ENCODE measurements at regions not wholly inside any gene's neighbourhood (a gene's known extent, or its start where the extent isn't known, plus 50 kb on each side); places are given as distances from the start of the nearest gene placed in this dataset.
"Not testable (repeated sequence)": the region's sequence is repeated elsewhere in the genome, so short reads cannot be mapped to it uniquely, and the experiment has no call there.

DNA sequence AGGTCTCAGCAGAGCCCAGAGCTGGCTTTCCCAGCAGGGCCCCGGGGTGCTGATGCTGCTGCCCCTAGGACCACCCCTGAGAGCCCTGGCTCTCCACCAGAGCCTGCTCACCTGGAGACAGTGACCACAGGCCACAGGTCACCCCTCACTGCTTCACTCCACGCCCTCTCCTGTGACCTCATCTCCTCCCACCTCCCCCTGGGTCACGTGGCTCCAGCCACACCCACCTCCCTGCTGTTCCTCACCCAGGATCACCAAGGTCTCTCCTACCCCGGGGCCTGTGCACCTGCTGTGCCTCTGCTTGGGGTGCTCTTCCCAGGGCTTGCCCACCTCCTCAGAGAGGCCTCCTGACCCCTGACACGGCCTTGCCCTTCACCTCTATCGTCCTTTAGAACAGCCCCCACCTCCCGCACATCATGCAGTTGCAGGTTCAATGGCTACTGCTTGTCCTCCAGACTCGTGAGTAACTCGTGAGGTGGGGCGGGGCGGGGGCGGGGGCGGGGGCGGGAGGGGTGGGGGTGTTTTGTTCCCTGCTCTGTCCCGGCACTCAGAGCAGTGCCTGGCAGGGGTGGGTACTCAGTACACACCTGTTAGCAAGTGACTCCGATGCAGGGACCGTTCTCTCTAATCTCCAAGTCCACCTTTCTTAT lies 468.0 kb downstream of the PREX1 start:
- peaks cover 12% of the 10 kb centered on the region for H3K4me1 Mint-ChIP-seq (ENCODE audit: low read depth, unreplicated experiment)
- peak overlapping the region; percentile 42 for H3K27ac Mint-ChIP-seq (ENCODE audit: unreplicated experiment)
- H3K36me3 Mint-ChIP-seq (ENCODE audit: insufficient read depth, unreplicated experiment) = no peaks in the 10 kb centered on the region
- H3K4me3 Mint-ChIP-seq (ENCODE audit: unreplicated experiment) = peak overlapping the region; percentile 37
- Histone ChIP-seq H3K36me3 (ENCODE audit: control insufficient read depth, insufficient read depth, low read length) (no peaks in the 10 kb centered on the region), H3K4me1 (no peaks in the 10 kb centered on the region), H3K9me3 (peaks cover 8% of the 10 kb centered on the region), H3K4me3 (ENCODE audit: low read depth, low read length) (no peak overlapping the region), H3K27me3 (replicated peaks; ENCODE audit: control insufficient read depth, insufficient read depth, low read length) (no peaks in the 10 kb centered on the region)
- H3K27me3 Mint-ChIP-seq (ENCODE audit: insufficient read depth, unreplicated experiment) = no peaks in the 10 kb centered on the region
- no TSS peak for BruUV-seq (replicated peaks)
- ChIA-PET CTCF (interaction anchor here (0.7 kb wide), 1 partner anchor 267 kb away, joined by 3 read pairs; no protein-coding TSS in a partner anchor), POLR2A (no interaction called here)
- TF ChIP-seq, protein P1, sequence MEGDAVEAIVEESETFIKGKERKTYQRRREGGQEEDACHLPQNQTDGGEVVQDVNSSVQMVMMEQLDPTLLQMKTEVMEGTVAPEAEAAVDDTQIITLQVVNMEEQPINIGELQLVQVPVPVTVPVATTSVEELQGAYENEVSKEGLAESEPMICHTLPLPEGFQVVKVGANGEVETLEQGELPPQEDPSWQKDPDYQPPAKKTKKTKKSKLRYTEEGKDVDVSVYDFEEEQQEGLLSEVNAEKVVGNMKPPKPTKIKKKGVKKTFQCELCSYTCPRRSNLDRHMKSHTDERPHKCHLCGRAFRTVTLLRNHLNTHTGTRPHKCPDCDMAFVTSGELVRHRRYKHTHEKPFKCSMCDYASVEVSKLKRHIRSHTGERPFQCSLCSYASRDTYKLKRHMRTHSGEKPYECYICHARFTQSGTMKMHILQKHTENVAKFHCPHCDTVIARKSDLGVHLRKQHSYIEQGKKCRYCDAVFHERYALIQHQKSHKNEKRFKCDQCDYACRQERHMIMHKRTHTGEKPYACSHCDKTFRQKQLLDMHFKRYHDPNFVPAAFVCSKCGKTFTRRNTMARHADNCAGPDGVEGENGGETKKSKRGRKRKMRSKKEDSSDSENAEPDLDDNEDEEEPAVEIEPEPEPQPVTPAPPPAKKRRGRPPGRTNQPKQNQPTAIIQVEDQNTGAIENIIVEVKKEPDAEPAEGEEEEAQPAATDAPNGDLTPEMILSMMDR (IDR thresholded peaks at IDR 0.05; ENCODE audit: insufficient read depth in 1 of 2, low read depth in 1 of 2, low read length in 1 of 2, severe bottlenecking in 1 of 2, unreplicated experiment in 1 of 2) = no peak
- peak; percentile 32 to 70 for DNase-seq
- H3K9me3 Mint-ChIP-seq (ENCODE audit: unreplicated experiment) = peaks cover 11% of the 10 kb centered on the region
- intact Hi-C loops (cut with micrococcal nuclease; ENCODE audit: unreplicated experiment) = no loop called here

DNA sequence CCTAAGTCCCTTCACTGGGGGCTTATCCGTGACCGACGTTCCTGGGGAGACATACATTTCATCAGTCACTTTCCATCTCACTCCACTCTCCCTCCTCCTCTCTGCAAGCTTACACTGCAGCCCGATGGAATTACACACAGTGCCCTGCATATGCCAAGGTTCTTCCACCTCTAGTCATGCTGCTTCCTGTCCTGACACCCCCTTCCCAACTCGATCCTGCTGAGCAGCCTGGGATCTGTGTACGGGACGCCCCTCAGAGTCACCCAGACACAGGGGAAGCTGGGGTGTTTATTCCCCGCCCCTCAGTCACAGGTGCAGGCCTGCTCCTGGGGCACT lies 468.8 kb downstream of the PREX1 start:
- H3K36me3 Mint-ChIP-seq (ENCODE audit: insufficient read depth, unreplicated experiment); POLR2A ChIA-PET; intact Hi-C loops (cut with micrococcal nuclease; ENCODE audit: unreplicated experiment); H3K4me3 Mint-ChIP-seq (ENCODE audit: unreplicated experiment); DNase-seq; H3K27me3 ChIP-seq (replicated peaks; ENCODE audit: control insufficient read depth, insufficient read depth, low read length); H3K4me3 ChIP-seq (ENCODE audit: low read depth, low read length); H3K27me3 Mint-ChIP-seq (ENCODE audit: insufficient read depth, unreplicated experiment); CTCF ChIA-PET; H3K9me3 Mint-ChIP-seq (ENCODE audit: unreplicated experiment); BruUV-seq (replicated peaks); H3K4me1 ChIP-seq; H3K36me3 ChIP-seq (ENCODE audit: control insufficient read depth, insufficient read depth, low read length): not testable (repeated sequence)
- peaks cover 11% of the 10 kb centered on the region for H3K9me3 ChIP-seq
- H3K4me1 Mint-ChIP-seq (ENCODE audit: low read depth, unreplicated experiment) = peaks cover 12% of the 10 kb centered on the region
- H3K27ac Mint-ChIP-seq (ENCODE audit: unreplicated experiment) = peak overlapping the region; percentile 42

DNA sequence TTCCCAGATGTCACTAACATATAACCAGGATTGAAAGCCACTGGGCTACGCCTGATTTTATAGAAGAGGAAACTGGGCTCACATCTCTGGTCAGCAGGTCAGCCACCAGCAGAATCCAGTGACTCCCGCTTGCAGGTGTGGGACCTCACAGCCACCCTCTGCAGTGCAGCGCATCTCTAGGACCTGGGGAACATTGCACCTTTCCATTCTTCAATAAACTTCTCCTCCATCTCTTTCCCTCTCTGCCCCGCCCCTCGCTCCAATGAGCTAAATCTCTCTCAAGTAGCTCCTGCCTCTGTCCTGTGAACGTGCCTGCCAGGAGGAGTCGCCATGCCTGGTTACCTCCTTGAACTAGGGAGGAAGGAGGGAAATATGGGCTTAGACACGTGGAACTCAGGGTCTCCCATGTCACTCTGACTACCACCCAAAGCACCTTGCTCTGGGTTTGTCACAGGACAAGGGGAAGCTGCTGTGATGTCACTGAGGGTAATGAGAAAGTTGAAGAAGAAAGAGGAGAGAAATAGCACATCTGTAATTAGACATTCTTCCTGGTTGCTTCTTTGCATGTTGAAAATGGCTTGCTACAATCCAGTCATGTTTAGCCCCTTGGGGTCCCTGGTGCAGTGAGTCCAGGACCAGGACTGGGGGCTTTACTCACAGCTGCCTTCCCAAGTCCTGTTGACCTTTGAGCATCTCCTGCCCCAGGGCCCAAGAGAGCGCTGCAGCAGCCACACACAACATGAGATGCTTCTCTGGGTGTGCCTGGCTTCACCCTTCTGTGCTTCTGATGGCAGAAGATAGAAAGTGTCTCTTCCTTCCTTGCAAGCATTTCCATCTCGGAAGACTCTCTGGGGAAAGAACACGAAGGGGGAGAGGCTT lies 469.4 kb downstream of the PREX1 start:
- ChIA-PET POLR2A (no interaction called here), CTCF (no interaction called here)
- Mint-ChIP-seq H3K27ac (ENCODE audit: unreplicated experiment) (peak overlapping the region; percentile 42), H3K36me3 (ENCODE audit: insufficient read depth, unreplicated experiment) (no peaks in the 10 kb centered on the region), H3K4me3 (ENCODE audit: unreplicated experiment) (no peak overlapping the region), H3K27me3 (ENCODE audit: insufficient read depth, unreplicated experiment) (no peaks in the 10 kb centered on the region), H3K9me3 (ENCODE audit: unreplicated experiment) (no peaks in the 10 kb centered on the region), H3K4me1 (ENCODE audit: low read depth, unreplicated experiment) (peaks cover 12% of the 10 kb centered on the region)
- Histone ChIP-seq H3K4me1 (no peaks in the 10 kb centered on the region), H3K36me3 (ENCODE audit: control insufficient read depth, insufficient read depth, low read length) (no peaks in the 10 kb centered on the region), H3K27me3 (replicated peaks; ENCODE audit: control insufficient read depth, insufficient read depth, low read length) (no peaks in the 10 kb centered on the region), H3K4me3 (ENCODE audit: low read depth, low read length) (no peak overlapping the region), H3K9me3 (peaks cover 6% of the 10 kb centered on the region)
- no TSS peak for BruUV-seq (replicated peaks)
- TF ChIP-seq, protein P1 (IDR thresholded peaks at IDR 0.05; ENCODE audit: insufficient read depth in 1 of 2, low read depth in 1 of 2, low read length in 1 of 2, severe bottlenecking in 1 of 2, unreplicated experiment in 1 of 2) = no peak
- DNase-seq = no peak
- intact Hi-C loops (cut with micrococcal nuclease; ENCODE audit: unreplicated experiment) = no loop called here

All from Caco-2 (cell line).